HG02885 (cell line): ENCODE measurements at regions not wholly inside any gene's neighbourhood (a gene's known extent, or its start where the extent isn't known, plus 50 kb on each side); places are given as distances from the start of the nearest gene placed in this dataset.

ENCODE experiments used
- ATAC-seq: cut with Tn5 transposase; IDR thresholded peaks from one replicate; pipeline ENCODE4 v1.9.1; 2021; ENCODE audit warnings: mild to moderate bottlenecking; ENCODE audit not compliant: unreplicated experiment, poor library complexity

- no peak for ATAC-seq
These were observed 406.3 kb upstream of the HS6ST1 start for GRCh38 chr2:128724972-128725371.

- no peak for ATAC-seq
These were observed 407.6 kb upstream of the HS6ST1 start for GRCh38 chr2:128726236-128726635.

GRCh38 chr2:128726911-128727310 is 408.2 kb upstream of the HS6ST1 start:
- ATAC-seq, result no peak

DNA sequence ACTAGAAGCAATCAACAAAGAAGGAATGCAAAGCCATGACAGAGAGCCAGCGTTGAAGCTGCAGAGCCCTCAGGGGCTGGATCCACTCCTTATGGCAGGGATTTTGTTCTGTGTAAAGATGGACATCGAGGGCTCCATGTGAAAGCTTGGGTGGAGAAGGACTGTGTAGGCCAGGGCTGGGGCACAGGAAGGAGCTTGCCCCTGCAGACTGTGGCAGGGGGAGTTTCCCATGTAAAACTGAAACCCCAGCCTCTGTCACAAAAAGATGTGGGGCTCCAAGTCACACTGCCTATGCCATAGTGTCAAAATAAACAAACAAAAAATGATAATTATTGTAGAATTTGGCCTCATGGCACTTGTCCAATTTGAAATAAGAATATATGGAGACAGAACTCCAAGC is 408.7 kb upstream of the HS6ST1 start:
- peak; percentile 71 for ATAC-seq

- peak; percentile 51 for ATAC-seq
These were observed 409.2 kb upstream of the HS6ST1 start for GRCh38 chr2:128727914-128728313.

DNA sequence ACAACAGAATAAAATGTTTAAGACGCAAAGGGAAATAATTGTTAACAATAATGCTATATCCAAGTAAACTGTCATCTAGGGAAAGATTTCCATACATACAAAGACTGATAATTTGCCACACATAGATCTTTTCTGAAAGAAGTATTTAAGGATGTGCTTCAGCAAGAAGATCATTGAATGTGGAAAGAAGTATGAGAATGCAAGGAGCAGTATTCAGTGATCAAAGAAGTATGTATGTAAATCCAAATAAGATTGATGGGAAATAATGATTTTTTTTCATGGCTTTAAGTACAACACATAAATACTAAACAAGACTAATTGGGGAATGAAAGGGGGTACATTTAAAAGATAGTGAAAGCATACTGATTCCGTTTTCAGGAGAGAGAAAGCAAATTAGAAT is 410.4 kb upstream of the HS6ST1 start:
- no peak for ATAC-seq

GRCh38 chr2:128731994-128732650 is 413.5 kb upstream of the HS6ST1 start:
- ATAC-seq, result no peak

GRCh38 chr2:128732976-128733431 is 414.3 kb upstream of the HS6ST1 start:
- ATAC-seq, result peak; percentile 46

- ATAC-seq, result no peak
These were observed 414.8 kb upstream of the HS6ST1 start for GRCh38 chr2:128733450-128733849.

DNA sequence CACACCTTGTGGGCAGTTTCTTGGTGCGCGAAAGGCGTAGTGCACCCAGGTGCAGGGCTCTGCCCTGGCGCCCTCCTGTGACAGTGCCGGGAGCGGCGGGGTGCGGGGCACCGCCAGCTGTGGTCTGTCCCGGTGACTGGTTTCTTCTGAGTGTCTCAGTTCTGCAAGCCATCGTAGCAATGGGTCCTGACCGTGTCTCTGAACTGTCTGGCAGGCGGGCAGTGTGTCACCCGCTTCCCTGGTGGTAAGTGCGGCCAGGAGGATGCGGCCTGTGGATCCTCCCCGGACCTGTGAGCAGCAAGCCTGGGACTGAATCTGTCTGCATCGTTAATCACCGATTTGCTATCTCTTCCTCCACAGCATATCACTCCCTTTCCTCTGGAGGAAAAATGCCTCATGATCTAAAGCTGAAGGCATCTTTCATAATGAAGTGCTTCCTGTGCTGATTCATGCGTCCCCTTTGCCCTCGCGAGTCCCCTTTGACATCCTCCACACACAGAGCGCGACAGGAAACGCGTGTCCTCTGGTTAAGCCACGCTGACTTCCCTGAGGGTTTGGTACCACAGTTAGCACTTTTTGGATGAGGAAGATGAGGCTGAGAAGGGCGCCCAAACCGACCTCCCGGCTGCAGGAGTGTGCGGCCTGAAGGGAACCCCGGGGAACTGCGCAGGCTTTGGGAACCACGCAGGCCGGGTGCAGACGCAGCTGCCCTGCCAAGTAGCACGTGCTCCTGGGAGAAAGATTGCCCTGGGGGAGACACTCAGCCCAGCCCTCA is 416.0 kb upstream of the HS6ST1 start:
- ATAC-seq, result no peak

GRCh38 chr2:128735296-128735960 is 416.8 kb upstream of the HS6ST1 start:
- ATAC-seq, result no peak

DNA sequence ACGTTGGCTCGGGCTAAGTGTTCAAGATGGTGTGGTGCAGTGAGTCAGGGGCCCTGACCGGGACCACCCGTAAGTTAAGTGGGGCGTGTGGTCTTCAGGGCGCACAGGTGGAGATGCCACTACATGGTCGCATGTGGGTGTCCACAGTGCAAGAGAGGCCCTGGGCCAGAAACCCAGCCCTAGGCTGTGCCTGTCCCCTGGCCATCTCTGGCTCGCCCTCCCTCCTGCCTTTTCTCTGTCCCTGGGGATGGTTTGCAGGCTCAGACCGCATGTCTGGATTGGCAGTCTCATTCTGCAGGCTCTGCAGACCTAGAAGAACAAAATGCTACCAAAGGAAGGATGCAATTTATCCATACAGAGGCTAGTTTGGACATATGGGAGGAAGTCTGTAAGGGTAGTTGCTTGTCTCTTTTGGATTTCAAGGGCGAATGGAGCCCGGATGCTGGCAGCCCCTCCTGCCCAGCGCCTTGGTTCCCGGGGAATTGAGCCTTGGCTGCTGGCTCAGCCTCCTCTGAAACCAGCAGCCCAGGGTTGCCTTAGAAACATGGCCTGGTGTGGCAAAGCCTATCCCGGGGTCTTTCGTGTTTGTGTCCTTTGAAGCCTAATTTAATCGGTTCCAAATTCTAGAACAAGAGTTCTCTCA is 417.5 kb upstream of the HS6ST1 start:
- no peak for ATAC-seq

- peak; percentile 44 for ATAC-seq
These were observed 418.2 kb upstream of the HS6ST1 start for GRCh38 chr2:128736689-128737545.

GRCh38 chr2:128737546-128737826 is 418.8 kb upstream of the HS6ST1 start:
- ATAC-seq, result no peak

GRCh38 chr2:128738446-128739110 is 419.9 kb upstream of the HS6ST1 start:
- ATAC-seq, result no peak

GRCh38 chr2:128742467-128742866 is 423.8 kb upstream of the HS6ST1 start:
- ATAC-seq, result no peak

DNA sequence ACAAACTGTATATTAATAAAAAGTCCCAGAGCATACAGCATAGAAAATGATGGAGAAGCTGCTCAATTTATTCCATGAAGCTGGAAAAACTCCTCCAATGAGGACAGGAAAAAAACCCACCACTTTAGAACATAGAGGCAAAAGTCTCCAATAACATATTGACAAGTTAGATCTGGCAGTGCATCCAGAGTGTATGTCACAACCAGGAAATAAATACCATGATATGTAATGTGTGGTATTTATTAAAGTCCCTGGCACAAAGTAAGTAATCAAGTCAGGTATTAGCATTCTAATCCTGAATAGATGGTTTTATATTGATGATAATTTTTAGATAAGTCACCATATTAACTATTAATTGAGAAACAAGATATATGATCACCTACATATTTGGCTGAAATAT is 427.3 kb upstream of the HS6ST1 start:
- ATAC-seq, result no peak

DNA sequence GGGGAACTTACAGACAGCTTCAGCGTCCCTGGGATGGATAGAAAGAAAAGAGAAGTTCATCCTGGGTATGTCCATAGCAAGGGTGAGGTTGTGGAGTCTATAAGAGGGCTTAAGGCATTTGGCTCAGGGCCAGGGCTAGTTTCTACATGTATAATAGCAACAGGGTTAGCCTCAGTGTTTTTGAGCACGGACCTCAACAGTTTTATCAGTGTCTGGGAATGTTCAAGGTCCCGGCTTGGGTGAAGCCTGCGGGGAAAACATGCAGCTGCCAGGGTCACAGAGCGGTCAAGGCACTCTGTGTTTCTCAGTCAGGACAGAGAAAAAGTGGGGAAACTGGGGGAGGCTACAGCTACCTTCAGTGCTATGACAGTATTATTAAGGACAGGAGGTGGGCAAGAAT is 427.7 kb upstream of the HS6ST1 start:
- ATAC-seq, result no peak

DNA sequence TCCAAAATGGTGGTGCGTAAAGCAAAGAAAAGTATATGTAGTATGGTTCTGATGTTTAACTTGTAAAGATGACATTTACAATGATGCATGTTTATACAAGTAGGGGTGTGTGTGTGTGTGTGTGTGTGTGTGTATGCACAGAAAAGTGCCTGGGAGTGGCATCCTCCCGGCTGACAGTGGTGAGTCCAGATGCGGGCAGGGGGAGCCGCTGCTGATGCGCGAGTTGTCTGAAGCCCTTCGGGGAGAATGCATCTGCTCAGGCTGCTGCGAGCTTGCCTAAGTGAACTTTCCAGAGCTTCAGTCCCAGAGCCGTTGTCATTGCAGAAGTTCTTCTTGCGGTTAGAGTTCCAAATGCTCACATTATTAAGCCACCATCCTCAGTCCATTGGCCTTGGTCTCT is 429.7 kb upstream of the HS6ST1 start:
- ATAC-seq, result no peak
